H1 (cell line): ENCODE measurements at regions not wholly inside any gene's neighbourhood (a gene's known extent, or its start where the extent isn't known, plus 50 kb on each side); places are given as distances from the start of the nearest gene placed in this dataset.

Experiments used
- CTCF ChIA-PET: fragments of 300-600 bp; sonication (Branson Sonifier 250); formaldehyde crosslinking; loops from one replicate; lab custom pipeline; 2021; ENCODE audit not compliant: partially characterized antibody; lab: Charles Lee
- POLR2A ChIA-PET: fragments of 300-600 bp; sonication (Branson Sonifier 250); formaldehyde crosslinking; loops from one replicate; lab custom pipeline; 2021; ENCODE audit warnings: inconsistent platforms; ENCODE audit not compliant: partially characterized antibody; lab: Charles Lee
- DNase-seq, 2 experiments: peaks; one replicate each; pipeline versions ENCODE4 v3.0.0 to v3.0.0-alpha.2; 2010 to 2022; ENCODE audit warnings: low spot score in 2 of 2, low read depth in 1 of 2, mixed read lengths in 1 of 2
- FAIRE-seq: peaks from 2 replicates; lab custom pipeline; 2011; peaks lifted over from hg19 to GRCh38; lab: Jason Lieb, UNC
- H2AFZ ChIP-seq: 2 replicates; pipeline ENCODE4 v1.8.1; 2012; ENCODE audit warnings: low read length, inconsistent platforms
- H2AK5ac ChIP-seq: 2 replicates; pipeline ENCODE4 v1.6.1; 2013; ENCODE audit warnings: low read depth, low read length
- H2BK120ac ChIP-seq: replicated peaks from 2 replicates; pipeline ENCODE3; 2013; ENCODE audit warnings: low read depth, low read length, inconsistent platforms
- H2BK12ac ChIP-seq: 2 replicates; pipeline ENCODE4 v1.6.1; 2013; ENCODE audit warnings: low read depth, low read length
- H2BK15ac ChIP-seq: 2 replicates; pipeline ENCODE4 v1.6.1; 2013; ENCODE audit warnings: low read length
- H2BK20ac ChIP-seq: 2 replicates; pipeline ENCODE4 v1.6.1; 2013; ENCODE audit warnings: low read length
- H2BK5ac ChIP-seq: 2 replicates; pipeline ENCODE4 v1.6.1; 2013; ENCODE audit warnings: low read depth, low read length
- H3K14ac ChIP-seq: 2 replicates; pipeline ENCODE4 v1.6.1; 2013; ENCODE audit warnings: inconsistent platforms; ENCODE audit not compliant: insufficient read length
- H3K18ac ChIP-seq: 2 replicates; pipeline ENCODE4 v1.6.1; 2013; ENCODE audit warnings: low read length; ENCODE audit errors: extremely low read depth
- H3K23ac ChIP-seq: 2 replicates; pipeline ENCODE4 v1.6.1; 2013; ENCODE audit warnings: inconsistent platforms; ENCODE audit not compliant: insufficient read length
- H3K23me2 ChIP-seq: 2 replicates; pipeline ENCODE4 v1.6.1; 2013; ENCODE audit warnings: low read depth, low read length
- H3K27ac ChIP-seq: 2 replicates; pipeline ENCODE4 v1.6.1; 2011; ENCODE audit warnings: low read depth, low read length, inconsistent platforms
- H3K27me3 ChIP-seq, 4 experiments: replicated peaks in 1 of 4; 1 replicate in 1 of 4; 2 replicates in 3 of 4; pipeline versions ENCODE4 v1.6.1 to v1.8.1; 2011 to 2013; ENCODE audit warnings: low read length in 3 of 4, mild to moderate bottlenecking in 3 of 4, inconsistent platforms in 2 of 4, mixed read lengths in 2 of 4, moderate library complexity in 1 of 4; ENCODE audit not compliant: control insufficient read depth in 3 of 4, insufficient read depth in 3 of 4; ENCODE audit errors: extremely low read depth in 1 of 4
- H3K36me3 ChIP-seq, 4 experiments: 2 replicates each; pipeline versions ENCODE4 v1.6.1 to v1.8.1; 2011 to 2013; ENCODE audit warnings: mild to moderate bottlenecking in 4 of 4, low read length in 3 of 4, moderate library complexity in 2 of 4, control low read depth in 1 of 4, inconsistent platforms in 1 of 4; ENCODE audit not compliant: insufficient read depth in 4 of 4, control insufficient read depth in 2 of 4
- H3K4ac ChIP-seq: replicated peaks from 2 replicates; pipeline ENCODE3; 2013; ENCODE audit warnings: low read length, low read depth, mixed read lengths, inconsistent platforms; ENCODE audit not compliant: insufficient read length
- H3K4me1 ChIP-seq, 4 experiments: replicated peaks in 1 of 4; 1 replicate in 1 of 4; 2 replicates in 3 of 4; pipeline versions ENCODE4 v1.6.1 to v1.8.1; 2011 to 2013; ENCODE audit warnings: low read length in 3 of 4, inconsistent platforms in 2 of 4, mixed read lengths in 1 of 4; ENCODE audit not compliant: insufficient read depth in 4 of 4, control insufficient read depth in 3 of 4
- H3K4me2 ChIP-seq, 2 experiments: 2 replicates each; pipeline versions ENCODE4 v1.6.1 to v1.8.1; 2011 to 2013; ENCODE audit warnings: low read depth in 2 of 2, low read length in 2 of 2, control low read depth in 1 of 2, inconsistent platforms in 1 of 2, mild to moderate bottlenecking in 1 of 2; ENCODE audit not compliant: insufficient read depth in 1 of 2
- H3K4me3 ChIP-seq, 4 experiments: fragments of 200-600, 300-600 bp in 1 of 4; sonication (generic), shearing (Covaris generic), sonication (Bioruptor Twin) in 1 of 4; 2 replicates each; pipeline versions ENCODE4 v1.5.1 to v1.8.1; 2011 to 2016; ENCODE audit warnings: low read length in 4 of 4, low read depth in 3 of 4, control low read depth in 2 of 4, inconsistent platforms in 2 of 4, mild to moderate bottlenecking in 2 of 4, mixed read lengths in 1 of 4, moderate library complexity in 1 of 4; ENCODE audit not compliant: insufficient read depth in 2 of 4; ENCODE audit errors: extremely low read depth in 1 of 4
- H3K56ac ChIP-seq: replicated peaks from 2 replicates; pipeline ENCODE3; 2013; ENCODE audit warnings: low read depth, mild to moderate bottlenecking, mixed read lengths, low read length, inconsistent platforms; ENCODE audit not compliant: insufficient read length
- H3K79me1 ChIP-seq: 2 replicates; pipeline ENCODE4 v1.6.1; 2013; ENCODE audit warnings: low read depth, low read length, control low read depth
- H3K79me2 ChIP-seq, 2 experiments: 2 replicates each; pipeline versions ENCODE4 v1.6.1 to v1.8.1; 2012 to 2013; ENCODE audit warnings: low read length in 2 of 2, mild to moderate bottlenecking in 2 of 2, inconsistent platforms in 1 of 2; ENCODE audit not compliant: insufficient read depth in 2 of 2, control insufficient read depth in 1 of 2
- H3K9ac ChIP-seq, 4 experiments: replicated peaks in 1 of 4; 1 replicate in 1 of 4; 2 replicates in 3 of 4; pipeline versions ENCODE4 v1.6.1 to v1.8.1; 2011 to 2013; ENCODE audit warnings: low read depth in 3 of 4, low read length in 3 of 4, control low read depth in 2 of 4, mild to moderate bottlenecking in 2 of 4, moderate library complexity in 2 of 4, inconsistent platforms in 1 of 4; ENCODE audit errors: extremely low read depth in 1 of 4
- H3K9me3 ChIP-seq, 2 experiments: 2 replicates each; pipeline versions ENCODE4 v1.6.1 to v1.8.1; 2012 to 2013; ENCODE audit warnings: mild to moderate bottlenecking in 2 of 2, moderate library complexity in 2 of 2, control low read depth in 1 of 2, inconsistent platforms in 1 of 2, low read depth in 1 of 2, low read length in 1 of 2, mixed read lengths in 1 of 2; ENCODE audit not compliant: insufficient read depth in 2 of 2
- H4K20me1 ChIP-seq, 2 experiments: replicated peaks in 1 of 2; 2 replicates each; pipeline versions ENCODE3 to v1.8.1; 2011 to 2013; ENCODE audit warnings: inconsistent platforms in 2 of 2, low read length in 2 of 2, mild to moderate bottlenecking in 1 of 2; ENCODE audit not compliant: insufficient read depth in 2 of 2, control insufficient read depth in 1 of 2
- H4K5ac ChIP-seq: 2 replicates; pipeline ENCODE4 v1.6.1; 2013; ENCODE audit warnings: low read length, low read depth, mixed read lengths, inconsistent platforms; ENCODE audit not compliant: insufficient read length
- H4K8ac ChIP-seq: 2 replicates; pipeline ENCODE4 v1.8.0; 2013; ENCODE audit warnings: mild to moderate bottlenecking, moderate library complexity, low read length, inconsistent platforms; ENCODE audit not compliant: insufficient read depth; ENCODE audit errors: extremely low read depth
- H4K91ac ChIP-seq: replicated peaks from 2 replicates; pipeline ENCODE3; 2013; ENCODE audit warnings: low read length, mixed read lengths, inconsistent platforms; ENCODE audit not compliant: insufficient read length
- CTBP2 ChIP-seq: IDR thresholded peaks from 2 replicates; pipeline ENCODE4 v1.7.0; 2011; ENCODE audit warnings: borderline replicate concordance, mild to moderate bottlenecking, moderate library complexity, mixed read lengths, low read length; ENCODE audit not compliant: insufficient read depth, insufficient read length
- EGR1 ChIP-seq: IDR thresholded peaks from 2 replicates; pipeline ENCODE4 v1.6.1; 2011; ENCODE audit warnings: low read depth, low read length, borderline replicate concordance
- WGBS, 2 experiments: shearing (Covaris generic) in 1 of 2; methylation state at CpG; one replicate each; pipeline versions ENCODE4 v1.1.6 to v1.1.7; 2013 to 2015; ENCODE audit warnings: low lambda C conversion rate in 2 of 2, mixed read lengths in 2 of 2, inconsistent platforms in 1 of 2, low coverage in 1 of 2, missing lambda C conversion rate in 1 of 2; ENCODE audit not compliant: insufficient replicate concordance in 2 of 2, insufficient coverage in 1 of 2, insufficient read length in 1 of 2; ENCODE audit errors: extremely low coverage in 1 of 2, missing lambda C conversion rate in 1 of 2; 5-methylcytosine and 5-hydroxymethylcytosine counted together

- H3K18ac ChIP-seq, result no peak overlapping the region
- H3K9ac ChIP-seq, result no peak overlapping the region
- no peak overlapping the region for H2BK15ac ChIP-seq
- no peaks in the 10 kb centered on the region for H3K4me1 ChIP-seq
- TF ChIP-seq EGR1 (no peak), CTBP2 (no peak)
- TF ChIP-seq, all 59 proteins: peak for 0
- Histone ChIP-seq H4K5ac (no peak overlapping the region), H3K79me1 (no peaks in the 10 kb centered on the region), H3K23ac (no peak overlapping the region), H3K4ac (no peak overlapping the region), H3K9me3 (no peaks in the 10 kb centered on the region), H3K56ac (no peak overlapping the region), H3K79me2 (no peaks in the 10 kb centered on the region), H3K27ac (no peak overlapping the region), H3K23me2 (no peaks in the 10 kb centered on the region; the same call in 1 of the 2 replicates), H2BK120ac (no peak overlapping the region), H2AFZ (no peak overlapping the region), H2BK12ac (no peak overlapping the region), H3K14ac (no peak overlapping the region), H4K91ac (no peak overlapping the region), H3K36me3 (no peaks in the 10 kb centered on the region), H3K4me3 (no peak overlapping the region), H4K8ac (no peak overlapping the region), H4K20me1 (no peaks in the 10 kb centered on the region), H3K4me2 (no peak overlapping the region), H2AK5ac (no peak overlapping the region), H2BK5ac (no peak overlapping the region), H2BK20ac (no peak overlapping the region), H3K27me3 (no peaks in the 10 kb centered on the region)
- WGBS, 2 experiments, result 75% methylated on average over 5 of the region's 5 CpGs; no CpG with 5 or more reads in 1 of the 2 experiments
- ChIA-PET CTCF (interaction anchor here (1.3 kb wide), 1 partner anchor 13 kb away, joined by 4 read pairs; no protein-coding TSS in a partner anchor), POLR2A (no interaction called here)
- FAIRE-seq (no peak), DNase-seq (no peak)
Measured at GRCh38 chr2:198400999-198401398, 596.6 kb downstream of the PLCL1 start.
